ENCODE measurements at regions not wholly inside any gene's neighbourhood (a gene's known extent, or its start where the extent isn't known, plus 50 kb on each side); places are given as distances from the start of the nearest gene placed in this dataset.

DNA sequence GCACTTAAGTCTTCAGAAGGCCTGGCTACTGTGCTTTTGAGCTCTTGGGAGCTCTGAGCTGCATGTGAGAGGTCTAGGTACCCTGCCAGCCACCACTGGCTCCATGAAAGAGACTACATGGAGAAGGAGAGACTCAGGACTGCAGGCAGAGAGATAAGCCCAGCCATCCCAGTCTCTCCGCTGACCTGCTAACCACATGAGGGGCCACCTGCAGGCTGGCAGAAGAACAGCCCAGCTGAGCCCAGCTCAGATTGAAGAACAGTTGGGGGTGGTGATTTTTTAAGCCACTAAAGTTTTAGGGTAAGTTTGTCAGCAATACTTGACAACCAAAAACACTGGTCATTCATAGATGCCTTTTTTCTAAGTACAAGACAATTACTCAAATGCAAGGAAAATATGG is 205.0 kb upstream of the PRDM9 start:
- Histone ChIP-seq H3K23me2 (ENCODE audit: insufficient read length, low read depth, low read length, poor library complexity, severe bottlenecking) (no peaks in the 10 kb centered on the region), H3K18ac (ENCODE audit: insufficient read length, low read depth, low read length) (no peak overlapping the region), H4K20me1 (ENCODE audit: control insufficient read depth, insufficient read depth, insufficient read length) (no peaks in the 10 kb centered on the region), H2BK15ac (ENCODE audit: low read depth, low read length) (no peak overlapping the region), H4K8ac (replicated peaks; ENCODE audit: insufficient read length, low read depth, low read length) (no peak overlapping the region), H4K5ac (ENCODE audit: insufficient read length, low read depth, low read length) (no peak overlapping the region), H3T11ph (ENCODE audit: low read length) (no peak overlapping the region), H3K79me2 (ENCODE audit: insufficient read depth, low read length) (no peaks in the 10 kb centered on the region), H4K91ac (ENCODE audit: insufficient read length, low read depth, low read length) (no peak overlapping the region), H3K27ac (ENCODE audit: insufficient read length, low read depth, low read length) (no peak overlapping the region), H2AFZ (ENCODE audit: low read length) (no peak overlapping the region), H3K4me2 (ENCODE audit: insufficient read depth, insufficient read length, low read length) (no peak overlapping the region), H3K9me3 (ENCODE audit: control insufficient read depth, low read depth, low read length) (no peaks in the 10 kb centered on the region), H3K14ac (ENCODE audit: insufficient read depth, low read length) (no peak overlapping the region), H3K4me1 (ENCODE audit: insufficient read depth, low read length) (no peaks in the 10 kb centered on the region), H2BK120ac (ENCODE audit: low read depth, low read length, poor library complexity, severe bottlenecking) (no peak overlapping the region), H2AK5ac (ENCODE audit: insufficient read length, low read length) (no peak overlapping the region), H3K79me1 (ENCODE audit: insufficient read depth, low read depth, low read length, poor library complexity, severe bottlenecking) (no peaks in the 10 kb centered on the region), H3K4ac (ENCODE audit: low read depth, low read length) (no peak overlapping the region), H2BK20ac (ENCODE audit: low read depth, low read length, poor library complexity, severe bottlenecking) (no peak overlapping the region), H3K56ac (ENCODE audit: insufficient read length, low read depth, low read length) (no peak overlapping the region), H2BK5ac (ENCODE audit: insufficient read length, low read length) (no peak overlapping the region), H3K27me3 (ENCODE audit: insufficient read depth, low read length) (no peaks in the 10 kb centered on the region), H3K9ac (ENCODE audit: extremely low read depth, insufficient read length, low read length) (no peak overlapping the region), H2BK12ac (ENCODE audit: insufficient read length, low read depth, low read length) (no peak overlapping the region), H3K23ac (ENCODE audit: insufficient read length, low read depth, low read length) (no peak overlapping the region)
- TF ChIP-seq, protein P1, sequence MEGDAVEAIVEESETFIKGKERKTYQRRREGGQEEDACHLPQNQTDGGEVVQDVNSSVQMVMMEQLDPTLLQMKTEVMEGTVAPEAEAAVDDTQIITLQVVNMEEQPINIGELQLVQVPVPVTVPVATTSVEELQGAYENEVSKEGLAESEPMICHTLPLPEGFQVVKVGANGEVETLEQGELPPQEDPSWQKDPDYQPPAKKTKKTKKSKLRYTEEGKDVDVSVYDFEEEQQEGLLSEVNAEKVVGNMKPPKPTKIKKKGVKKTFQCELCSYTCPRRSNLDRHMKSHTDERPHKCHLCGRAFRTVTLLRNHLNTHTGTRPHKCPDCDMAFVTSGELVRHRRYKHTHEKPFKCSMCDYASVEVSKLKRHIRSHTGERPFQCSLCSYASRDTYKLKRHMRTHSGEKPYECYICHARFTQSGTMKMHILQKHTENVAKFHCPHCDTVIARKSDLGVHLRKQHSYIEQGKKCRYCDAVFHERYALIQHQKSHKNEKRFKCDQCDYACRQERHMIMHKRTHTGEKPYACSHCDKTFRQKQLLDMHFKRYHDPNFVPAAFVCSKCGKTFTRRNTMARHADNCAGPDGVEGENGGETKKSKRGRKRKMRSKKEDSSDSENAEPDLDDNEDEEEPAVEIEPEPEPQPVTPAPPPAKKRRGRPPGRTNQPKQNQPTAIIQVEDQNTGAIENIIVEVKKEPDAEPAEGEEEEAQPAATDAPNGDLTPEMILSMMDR (conservative IDR thresholded peaks at IDR 0.05): peak; percentile 33; the same call in 2 of the 3 replicates
- no peak for DNase-seq
- Mint-ChIP-seq H3K9me3 (peaks cover 7 to 8% of the 10 kb centered on the region in 2 experiments; a peak in 4 of 5 replicates), H3K4me3 (no peak overlapping the region), H3K27me3 (ENCODE audit: low read depth) (no peaks in the 10 kb centered on the region), H3K27ac (no peak overlapping the region), H3K36me3 (ENCODE audit: insufficient read depth in 1 of 3, low read depth in 3 of 3) (peaks cover 2 to 4% (median 3%) of the 10 kb centered on the region in 3 experiments; a peak in 3 of 7 replicates), H3K4me1 (no peaks in the 10 kb centered on the region)
- WGBS (ENCODE audit: extremely low coverage, insufficient read length, low lambda C conversion rate): no CpG with 5 or more reads among the region's 1 CpG

Data from H9 (cell line).